HG02884 (cell line): ENCODE measurements at regions not wholly inside any gene's neighbourhood (a gene's known extent, or its start where the extent isn't known, plus 50 kb on each side); places are given as distances from the start of the nearest gene placed in this dataset.
"Not testable (repeated sequence)": the region's sequence is repeated elsewhere in the genome, so short reads cannot be mapped to it uniquely, and the experiment has no call there.

ENCODE experiments used
- ATAC-seq: cut with Tn5 transposase; IDR thresholded peaks from one replicate; pipeline ENCODE4 v1.9.1; 2021; ENCODE audit warnings: mild to moderate bottlenecking, moderate library complexity; ENCODE audit not compliant: unreplicated experiment

GRCh38 chr20:1827510-1827973, 67.7 kb upstream of the SIRPA start:
- no peak for ATAC-seq

DNA sequence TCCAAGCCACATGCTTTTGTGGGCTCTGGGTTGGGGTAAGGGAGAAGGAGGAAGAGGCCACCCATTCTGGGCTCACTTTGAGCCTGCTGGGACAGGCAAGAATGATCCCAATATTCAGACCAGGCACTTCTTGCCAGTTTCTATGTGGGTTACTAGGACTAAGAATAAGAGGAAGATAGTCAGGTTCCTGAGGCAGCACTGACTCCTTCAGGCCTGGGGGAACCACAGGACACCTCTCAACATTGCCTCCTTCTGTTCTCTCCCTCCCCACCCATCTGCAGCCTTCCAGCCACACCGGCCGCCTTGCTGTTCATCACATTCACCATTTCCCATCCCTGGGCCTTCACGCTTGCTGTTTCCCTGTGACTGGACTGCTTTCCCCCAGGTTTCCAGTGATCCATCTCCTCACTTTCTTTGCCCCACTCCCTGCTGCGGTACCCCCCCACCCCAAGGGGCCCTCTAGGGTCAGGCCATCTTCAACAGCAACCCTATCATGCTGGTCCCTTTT, 69.2 kb upstream of the SIRPA start:
- no peak for ATAC-seq

DNA sequence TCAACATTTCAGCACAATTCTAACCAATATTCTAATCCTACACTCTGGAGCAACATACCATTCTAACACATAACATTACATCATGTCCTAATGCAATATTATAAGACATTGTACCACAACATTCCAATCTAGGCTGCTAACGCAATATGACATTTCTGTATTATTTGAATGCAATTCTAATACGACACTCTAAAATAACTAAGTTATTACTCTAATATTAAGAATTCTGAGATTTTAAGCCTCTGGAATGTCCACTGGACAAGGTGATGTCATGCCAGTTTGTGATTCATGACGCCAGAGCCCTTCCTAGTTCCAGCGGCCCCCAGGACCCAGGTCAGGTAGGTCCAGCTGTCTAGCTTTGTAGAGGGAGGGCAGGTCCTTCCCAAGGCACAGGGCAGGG, 69.7 kb upstream of the SIRPA start:
- ATAC-seq = no peak

DNA sequence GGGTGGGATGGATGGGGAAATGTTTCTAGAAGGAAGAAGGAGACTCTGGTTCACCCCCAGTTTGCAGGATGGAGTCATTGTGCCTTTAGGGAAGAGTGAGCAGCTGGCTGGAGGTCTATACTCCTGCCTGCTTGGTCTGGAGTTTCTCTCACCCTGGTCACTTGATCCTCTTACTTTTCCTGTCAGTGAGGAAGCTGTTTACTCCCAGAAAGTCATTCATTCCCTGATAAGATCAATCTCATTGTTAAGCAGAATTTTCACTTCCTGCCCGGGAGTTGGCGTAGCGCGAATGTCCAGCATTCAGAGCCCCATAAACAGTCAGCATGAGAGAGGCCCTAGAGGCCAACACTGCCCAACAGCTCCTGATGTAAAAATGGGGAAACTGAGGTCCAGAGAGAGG, 70.4 kb upstream of the SIRPA start:
- no peak for ATAC-seq

GRCh38 chr20:1824181-1824580, 71.0 kb upstream of the SIRPA start:
- ATAC-seq = no peak

- ATAC-seq = no peak
Observed at GRCh38 chr20:1823450-1823844, 71.8 kb upstream of the SIRPA start.

- no peak for ATAC-seq
Observed at GRCh38 chr20:1822564-1823449, 72.4 kb upstream of the SIRPA start.

DNA sequence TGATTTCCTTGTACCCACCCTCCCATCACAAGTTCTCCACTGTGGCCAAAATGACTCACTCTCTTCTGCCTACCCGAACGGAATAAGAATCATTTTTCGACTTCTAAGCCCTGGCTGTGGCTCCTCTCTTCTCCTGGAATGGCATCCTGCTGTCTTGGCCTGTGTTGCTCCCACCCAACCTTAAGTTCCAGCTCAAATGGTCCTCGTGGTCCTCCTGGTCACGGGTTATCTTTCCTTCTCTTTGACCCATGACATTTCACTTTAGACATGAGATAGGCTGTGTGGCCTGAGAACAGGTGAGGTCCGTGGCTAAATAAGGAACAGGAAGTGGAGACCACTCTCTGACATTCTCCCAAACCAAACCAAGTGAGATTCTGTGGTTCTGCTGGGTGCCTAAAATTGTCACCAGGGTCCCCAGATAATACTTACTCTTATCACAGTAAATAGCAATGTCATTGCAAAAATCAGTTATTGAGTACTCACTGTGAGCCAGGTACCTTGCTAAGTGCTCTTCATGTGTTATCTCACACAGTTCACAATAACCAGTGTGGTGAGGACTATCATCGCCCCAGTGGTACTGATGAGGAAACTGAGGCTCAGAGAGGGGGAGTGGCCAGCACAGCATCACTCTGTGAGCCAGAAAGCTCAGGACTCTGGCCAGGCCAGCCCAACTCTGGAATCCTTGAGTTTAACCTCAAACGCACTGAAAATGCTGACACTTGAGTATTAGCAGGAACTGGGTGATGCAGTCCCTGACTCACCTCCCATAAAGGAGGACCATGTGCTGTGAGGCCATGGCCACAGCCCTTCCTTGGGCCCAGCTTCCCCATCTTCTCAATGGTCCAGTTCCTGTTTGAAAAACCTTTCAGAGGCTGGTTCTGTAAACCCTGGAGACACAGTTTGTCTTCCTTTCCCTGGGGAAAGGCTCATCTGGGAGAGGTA, 74.8 kb upstream of the SIRPA start:
- ATAC-seq = no peak

- ATAC-seq = no peak
Observed at GRCh38 chr20:1819311-1820137, 75.7 kb upstream of the SIRPA start.

- no peak for ATAC-seq
Observed at GRCh38 chr20:1818895-1819294, 76.3 kb upstream of the SIRPA start.

DNA sequence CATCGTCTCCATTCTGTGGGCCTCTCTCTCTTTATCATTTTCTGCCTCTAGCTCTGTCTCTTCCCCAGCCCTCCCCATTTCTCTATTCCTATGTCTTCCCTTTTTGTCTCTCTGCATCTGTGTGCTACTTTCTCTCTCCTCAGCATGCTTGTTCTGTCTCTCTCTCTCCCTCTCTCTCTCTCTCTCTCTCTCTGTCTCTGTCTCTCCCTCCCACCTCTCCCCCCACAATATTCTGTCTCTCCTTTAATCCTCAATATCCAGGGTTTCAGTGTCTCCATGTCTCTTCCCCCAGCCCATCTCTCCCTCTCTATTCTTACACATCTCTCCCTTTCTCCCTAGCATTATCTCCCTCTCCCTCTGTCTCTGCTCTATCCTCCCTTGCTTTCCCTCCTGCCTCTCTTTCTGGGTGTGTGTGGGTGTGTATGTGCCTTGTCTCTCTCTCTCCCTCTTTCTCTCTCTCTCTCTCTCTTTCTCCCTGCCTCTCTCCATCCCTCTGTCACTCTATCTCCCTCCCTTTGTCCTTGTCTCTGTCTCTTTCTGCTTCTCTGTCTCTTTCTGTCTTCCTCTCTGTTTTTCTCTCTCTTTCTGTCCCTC, 76.9 kb upstream of the SIRPA start:
- ATAC-seq = no peak

- no peak for ATAC-seq
Observed at GRCh38 chr20:1817577-1818211, 77.5 kb upstream of the SIRPA start.

- ATAC-seq = no peak
Observed at GRCh38 chr20:1816384-1817381, 78.5 kb upstream of the SIRPA start.

GRCh38 chr20:1815502-1816085, 79.6 kb upstream of the SIRPA start:
- ATAC-seq = no peak

DNA sequence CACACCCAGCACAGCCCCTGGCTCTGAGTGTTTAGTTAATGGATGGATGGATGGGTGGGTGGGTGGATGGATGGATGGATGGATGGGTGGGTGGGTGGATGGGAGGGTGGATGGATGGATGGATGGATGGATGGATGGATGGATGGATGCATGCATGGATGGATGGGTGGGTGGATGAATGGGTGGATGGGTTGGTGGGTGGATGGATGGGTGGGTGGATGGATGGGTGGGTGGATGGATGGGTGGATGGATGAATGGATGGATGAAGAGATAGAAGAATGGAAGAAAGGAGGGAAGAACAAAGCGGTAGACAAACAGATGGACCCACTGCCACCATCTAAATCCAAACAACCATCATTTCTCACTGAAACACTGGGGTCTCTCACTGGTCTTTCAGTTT, 80.3 kb upstream of the SIRPA start:
- not testable (repeated sequence) for ATAC-seq

GRCh38 chr20:1813674-1814635, 81.3 kb upstream of the SIRPA start:
- no peak for ATAC-seq

- ATAC-seq = no peak
Observed at GRCh38 chr20:1813101-1813529, 82.1 kb upstream of the SIRPA start.
